ENCODE measurements at regions not wholly inside any gene's neighbourhood (a gene's known extent, or its start where the extent isn't known, plus 50 kb on each side); places are given as distances from the start of the nearest gene placed in this dataset.
A peak's percentile ranks its signal among the peaks of the same experiment; 100 is the strongest.

- Histone ChIP-seq H4K20me1 (ENCODE audit: insufficient read depth, low read length) (no peaks in the 10 kb centered on the region), H3K27me3 (ENCODE audit: low read depth, low read length) (no peaks in the 10 kb centered on the region), H3K36me3 (replicated peaks; ENCODE audit: low read depth, low read length) (peaks cover 3% of the 10 kb centered on the region), H2AFZ (ENCODE audit: low read depth, low read length) (no peak overlapping the region), H3K4me2 (ENCODE audit: low read length) (peak overlapping the region; percentile 77), H3K4me1 (ENCODE audit: low read length) (peaks cover 71% of the 10 kb centered on the region), H3K27ac (ENCODE audit: low read length) (peak overlapping the region; percentile 83), H3K79me2 (ENCODE audit: low read length) (no peaks in the 10 kb centered on the region), H3K9ac (ENCODE audit: low read length) (peak overlapping the region; percentile 61), H3K9me3 (ENCODE audit: insufficient read depth, low read length) (no peaks in the 10 kb centered on the region), H3K4me3 (ENCODE audit: low read length) (peak overlapping the region; percentile 47)
- TF ChIP-seq, protein P1, sequence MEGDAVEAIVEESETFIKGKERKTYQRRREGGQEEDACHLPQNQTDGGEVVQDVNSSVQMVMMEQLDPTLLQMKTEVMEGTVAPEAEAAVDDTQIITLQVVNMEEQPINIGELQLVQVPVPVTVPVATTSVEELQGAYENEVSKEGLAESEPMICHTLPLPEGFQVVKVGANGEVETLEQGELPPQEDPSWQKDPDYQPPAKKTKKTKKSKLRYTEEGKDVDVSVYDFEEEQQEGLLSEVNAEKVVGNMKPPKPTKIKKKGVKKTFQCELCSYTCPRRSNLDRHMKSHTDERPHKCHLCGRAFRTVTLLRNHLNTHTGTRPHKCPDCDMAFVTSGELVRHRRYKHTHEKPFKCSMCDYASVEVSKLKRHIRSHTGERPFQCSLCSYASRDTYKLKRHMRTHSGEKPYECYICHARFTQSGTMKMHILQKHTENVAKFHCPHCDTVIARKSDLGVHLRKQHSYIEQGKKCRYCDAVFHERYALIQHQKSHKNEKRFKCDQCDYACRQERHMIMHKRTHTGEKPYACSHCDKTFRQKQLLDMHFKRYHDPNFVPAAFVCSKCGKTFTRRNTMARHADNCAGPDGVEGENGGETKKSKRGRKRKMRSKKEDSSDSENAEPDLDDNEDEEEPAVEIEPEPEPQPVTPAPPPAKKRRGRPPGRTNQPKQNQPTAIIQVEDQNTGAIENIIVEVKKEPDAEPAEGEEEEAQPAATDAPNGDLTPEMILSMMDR (IDR thresholded peaks at IDR 0.05; ENCODE audit: low read depth, low read length): no peak
Observed at GRCh38 chr18:51726614-51727013, 529.1 kb upstream of the MEX3C start.

- Histone ChIP-seq H3K36me3 (replicated peaks; ENCODE audit: low read depth, low read length) (peaks cover 3% of the 10 kb centered on the region), H3K4me3 (ENCODE audit: low read length) (peak overlapping the region; percentile 47), H3K4me1 (ENCODE audit: low read length) (peaks cover 63% of the 10 kb centered on the region), H3K27me3 (ENCODE audit: low read depth, low read length) (no peaks in the 10 kb centered on the region), H3K9me3 (ENCODE audit: insufficient read depth, low read length) (no peaks in the 10 kb centered on the region), H2AFZ (ENCODE audit: low read depth, low read length) (no peak overlapping the region; the same call in 1 of the 2 replicates), H3K9ac (ENCODE audit: low read length) (peak overlapping the region; percentile 61), H3K27ac (ENCODE audit: low read length) (peak overlapping the region; percentile 83), H3K79me2 (ENCODE audit: low read length) (no peaks in the 10 kb centered on the region), H4K20me1 (ENCODE audit: insufficient read depth, low read length) (no peaks in the 10 kb centered on the region), H3K4me2 (ENCODE audit: low read length) (peak overlapping the region; percentile 77)
- TF ChIP-seq EZH2phosphoT487 (IDR thresholded peaks at IDR 0.05; ENCODE audit: low read depth): no peak
- TF ChIP-seq, protein P1 (IDR thresholded peaks at IDR 0.05; ENCODE audit: low read depth, low read length): no peak
Observed at GRCh38 chr18:51727780-51728179, 530.3 kb upstream of the MEX3C start.

DNA sequence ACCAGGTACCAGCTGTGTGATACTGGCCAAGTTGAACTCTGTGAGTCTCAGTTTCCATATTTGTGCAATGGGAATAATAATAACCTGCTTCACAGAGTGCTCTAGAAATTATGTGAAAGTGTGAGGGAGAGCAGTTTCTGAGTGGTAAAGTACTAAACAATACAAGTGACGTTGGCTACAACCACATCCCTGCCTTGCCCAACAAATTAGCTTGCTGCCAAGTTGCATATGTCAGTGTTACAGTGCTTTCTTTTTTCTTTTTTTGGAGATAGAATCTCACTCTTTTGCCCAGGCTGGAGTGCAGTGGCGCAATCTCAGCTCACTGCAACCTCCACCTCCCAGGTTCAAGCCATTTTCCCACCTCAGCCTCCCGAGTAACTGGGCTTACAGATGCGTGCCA, 533.6 kb upstream of the MEX3C start:
- no peak overlapping the region for H3K9ac ChIP-seq (ENCODE audit: low read length)
- no peak overlapping the region for H3K27ac ChIP-seq (ENCODE audit: low read length)
- peaks cover 38% of the 10 kb centered on the region for H3K4me1 ChIP-seq (ENCODE audit: low read length)
- no peak overlapping the region for H2AFZ ChIP-seq (ENCODE audit: low read depth, low read length)
- H3K36me3 ChIP-seq (replicated peaks; ENCODE audit: low read depth, low read length): no peaks in the 10 kb centered on the region
- H3K9me3 ChIP-seq (ENCODE audit: insufficient read depth, low read length): no peaks in the 10 kb centered on the region
- no peaks in the 10 kb centered on the region for H3K79me2 ChIP-seq (ENCODE audit: low read length)
- no peak overlapping the region for H3K4me3 ChIP-seq (ENCODE audit: low read length)
- no peaks in the 10 kb centered on the region for H3K27me3 ChIP-seq (ENCODE audit: low read depth, low read length)
- H3K4me2 ChIP-seq (ENCODE audit: low read length): no peak overlapping the region
- TF ChIP-seq, protein P1 (IDR thresholded peaks at IDR 0.05; ENCODE audit: low read depth, low read length): no peak
- no peak for TF ChIP-seq EZH2phosphoT487 (IDR thresholded peaks at IDR 0.05; ENCODE audit: low read depth)
- no peaks in the 10 kb centered on the region for H4K20me1 ChIP-seq (ENCODE audit: insufficient read depth, low read length)

DNA sequence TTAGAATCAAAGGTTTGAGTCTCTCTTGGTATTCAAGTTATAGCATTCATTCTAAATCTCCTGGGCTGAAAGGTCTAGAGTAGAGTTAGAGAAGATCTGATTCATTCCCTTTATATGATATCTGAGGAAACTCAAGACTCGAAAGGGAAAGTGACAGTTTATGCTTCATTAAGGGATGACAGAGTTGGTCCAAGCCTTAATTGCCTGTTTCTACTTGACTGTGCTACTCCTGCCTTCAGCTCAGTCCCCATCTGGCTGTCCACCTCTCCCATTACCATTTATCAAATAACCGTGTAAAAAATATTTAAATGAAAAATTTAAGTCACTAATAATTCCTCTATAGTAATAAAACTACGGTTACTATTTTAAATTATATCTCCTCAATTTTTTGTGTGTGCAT, 537.1 kb upstream of the MEX3C start:
- H2AFZ ChIP-seq (ENCODE audit: low read depth, low read length): no peak overlapping the region
- TF ChIP-seq, protein P1 (IDR thresholded peaks at IDR 0.05; ENCODE audit: low read depth, low read length): no peak
- TF ChIP-seq EZH2phosphoT487 (IDR thresholded peaks at IDR 0.05; ENCODE audit: low read depth): no peak
- no peak overlapping the region for H3K9ac ChIP-seq (ENCODE audit: low read length)
- no peak overlapping the region for H3K27ac ChIP-seq (ENCODE audit: low read length)
- peaks cover 13% of the 10 kb centered on the region; the same call in 1 of the 2 replicates for H3K9me3 ChIP-seq (ENCODE audit: insufficient read depth, low read length)
- H4K20me1 ChIP-seq (ENCODE audit: insufficient read depth, low read length): no peaks in the 10 kb centered on the region
- no peaks in the 10 kb centered on the region for H3K27me3 ChIP-seq (ENCODE audit: low read depth, low read length)
- H3K36me3 ChIP-seq (replicated peaks; ENCODE audit: low read depth, low read length): peaks cover 15% of the 10 kb centered on the region
- H3K4me2 ChIP-seq (ENCODE audit: low read length): no peak overlapping the region
- H3K79me2 ChIP-seq (ENCODE audit: low read length): no peaks in the 10 kb centered on the region
- H3K4me3 ChIP-seq (ENCODE audit: low read length): no peak overlapping the region
- peaks cover 30% of the 10 kb centered on the region for H3K4me1 ChIP-seq (ENCODE audit: low read length)
